Transverse colon (tissue), 4 donors: ENCODE measurements at regions not wholly inside any gene's neighbourhood (a gene's known extent, or its start where the extent isn't known, plus 50 kb on each side); places are given as distances from the start of the nearest gene placed in this dataset.

Experiments
- CTCF ChIP-seq, 5 experiments: fragments of 200-600 bp in 3 of 5; fragments of 450-650 bp in 2 of 5; sonication (generic) in 3 of 5; IDR thresholded peaks; 1 replicate in 2 of 5; 2 replicates in 3 of 5; pipeline ENCODE4 v1.5.1; 2016 to 2017; ENCODE audit warnings: antibody characterized with exemption in 5 of 5, inconsistent platforms in 3 of 5, mild to moderate bottlenecking in 2 of 5, moderate library complexity in 1 of 5
- EP300 ChIP-seq: sonication (generic); formaldehyde crosslinking; IDR thresholded peaks from one replicate; pipeline ENCODE4 v1.6.1; 2017; ENCODE audit warnings: antibody characterized with exemption, low read depth
- POLR2A ChIP-seq: fragments of 450-650 bp; IDR thresholded peaks from one replicate; pipeline ENCODE4 v1.6.1; 2016; ENCODE audit warnings: antibody characterized with exemption, mild to moderate bottlenecking, moderate library complexity
- POLR2AphosphoS5 ChIP-seq, 3 donors: sonication (generic); formaldehyde crosslinking; IDR thresholded peaks; one replicate each; pipeline ENCODE4 v1.6.1; 2016; ENCODE audit warnings: antibody characterized with exemption in 3 of 3

GRCh38 chr4:152014280-152014679 is 253.5 kb upstream of the GATB start:
- no peak for TF ChIP-seq POLR2A
- TF ChIP-seq CTCF (IDR thresholded peaks at IDR 0.05) = no peak
- TF ChIP-seq POLR2AphosphoS5 (IDR thresholded peaks at IDR 0.05) = no peak
- TF ChIP-seq EP300 = no peak
